OCI-LY1 (cell line): ENCODE measurements at regions not wholly inside any gene's neighbourhood (a gene's known extent, or its start where the extent isn't known, plus 50 kb on each side); places are given as distances from the start of the nearest gene placed in this dataset.

Experiments used
- CTCF ChIP-seq: fragments of 200-600 bp; sonication (generic), shearing (Covaris generic); IDR thresholded peaks from 2 replicates; pipeline ENCODE4 v1.5.1; 2017; ENCODE audit warnings: mild to moderate bottlenecking, antibody characterized with exemption, low read length, moderate library complexity, mixed read lengths
- EZH2 ChIP-seq: fragments of 200-600 bp; sonication (generic), shearing (Covaris generic); IDR thresholded peaks from 2 replicates; pipeline ENCODE4 v1.8.0; 2017; ENCODE audit warnings: borderline replicate concordance, mixed run types, mild to moderate bottlenecking, antibody characterized with exemption, low read length, moderate library complexity, mixed read lengths

GRCh38 chr20:22245139-22245538, 339.2 kb downstream of the FOXA2 start:
- TF ChIP-seq CTCF, result no peak
- TF ChIP-seq EZH2, result no peak
